Colonic mucosa (tissue), 4 donors: ENCODE measurements at regions not wholly inside any gene's neighbourhood (a gene's known extent, or its start where the extent isn't known, plus 50 kb on each side); places are given as distances from the start of the nearest gene placed in this dataset.

ENCODE experiments used
- DNase-seq: peaks from one replicate; pipeline ENCODE4 v3.0.0-alpha.2; 2020
- H3K27ac ChIP-seq: fragments of 200-600 bp; one replicate; pipeline ENCODE4 v1.8.0; 2021
- H3K27me3 ChIP-seq: fragments of 200-600 bp; one replicate; pipeline ENCODE4 v1.8.0; 2021
- H3K36me3 ChIP-seq: fragments of 200-600 bp; one replicate; pipeline ENCODE4 v1.8.0; 2021
- H3K4me1 ChIP-seq: fragments of 200-600 bp; one replicate; pipeline ENCODE4 v1.8.0; 2021; ENCODE audit warnings: mild to moderate bottlenecking
- H3K4me3 ChIP-seq: fragments of 200-600 bp; one replicate; pipeline ENCODE4 v1.8.0; 2021
- H3K9ac ChIP-seq, 2 donors: one replicate each; pipeline ENCODE4 v1.7.0; 2013; ENCODE audit warnings: control low read depth in 2 of 2, low read depth in 2 of 2, low read length in 2 of 2
- H3K9me3 ChIP-seq: fragments of 200-600 bp; one replicate; pipeline ENCODE4 v1.8.0; 2021
- intact Hi-C: fragments of 100-400 bp; cut with DNase I; formaldehyde crosslinking; loops from one replicate; pipeline ENCODE4 v1.14.1; 2022
- TF ChIP-seq, protein P1 (sequence below): fragments of 200-600 bp; IDR thresholded peaks from one replicate; pipeline ENCODE4 v1.8.0; 2022; ENCODE audit warnings: antibody characterized with exemption, mild to moderate bottlenecking
- donor health status: healthy.
- donor health status: DM: no; HTN: no; CAD: no.
- donor health status: DM: no; HTN: no; CAD: no.

DNA sequence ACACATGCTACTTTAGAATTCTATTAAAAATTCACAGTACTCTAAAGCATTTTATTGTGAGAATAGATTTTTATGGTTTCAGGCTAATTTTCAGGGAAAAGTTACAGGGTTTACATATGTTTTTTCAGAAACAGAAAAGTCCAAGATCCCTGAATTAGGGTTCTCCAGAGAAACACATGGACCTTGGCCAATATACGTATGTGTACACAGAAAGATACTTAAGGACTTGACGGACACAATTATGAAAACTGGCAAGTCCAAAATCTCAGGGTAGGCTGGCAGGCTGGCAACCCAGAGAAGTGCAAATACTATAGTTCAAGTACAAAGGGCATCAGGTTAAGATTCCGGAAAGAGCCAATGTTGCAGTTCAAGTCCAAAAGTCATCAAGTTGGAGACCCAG lies 1897.8 kb upstream of the PCDH10 start:
- Histone ChIP-seq H3K4me3 (no peak overlapping the region), H3K27me3 (no peaks in the 10 kb centered on the region), H3K4me1 (no peaks in the 10 kb centered on the region), H3K9me3 (no peaks in the 10 kb centered on the region), H3K9ac (no peak overlapping the region), H3K36me3 (no peaks in the 10 kb centered on the region), H3K27ac (no peak overlapping the region)
- TF ChIP-seq, protein P1, sequence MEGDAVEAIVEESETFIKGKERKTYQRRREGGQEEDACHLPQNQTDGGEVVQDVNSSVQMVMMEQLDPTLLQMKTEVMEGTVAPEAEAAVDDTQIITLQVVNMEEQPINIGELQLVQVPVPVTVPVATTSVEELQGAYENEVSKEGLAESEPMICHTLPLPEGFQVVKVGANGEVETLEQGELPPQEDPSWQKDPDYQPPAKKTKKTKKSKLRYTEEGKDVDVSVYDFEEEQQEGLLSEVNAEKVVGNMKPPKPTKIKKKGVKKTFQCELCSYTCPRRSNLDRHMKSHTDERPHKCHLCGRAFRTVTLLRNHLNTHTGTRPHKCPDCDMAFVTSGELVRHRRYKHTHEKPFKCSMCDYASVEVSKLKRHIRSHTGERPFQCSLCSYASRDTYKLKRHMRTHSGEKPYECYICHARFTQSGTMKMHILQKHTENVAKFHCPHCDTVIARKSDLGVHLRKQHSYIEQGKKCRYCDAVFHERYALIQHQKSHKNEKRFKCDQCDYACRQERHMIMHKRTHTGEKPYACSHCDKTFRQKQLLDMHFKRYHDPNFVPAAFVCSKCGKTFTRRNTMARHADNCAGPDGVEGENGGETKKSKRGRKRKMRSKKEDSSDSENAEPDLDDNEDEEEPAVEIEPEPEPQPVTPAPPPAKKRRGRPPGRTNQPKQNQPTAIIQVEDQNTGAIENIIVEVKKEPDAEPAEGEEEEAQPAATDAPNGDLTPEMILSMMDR, result no peak
- intact Hi-C loops, result no loop called here
- no peak for DNase-seq

DNA sequence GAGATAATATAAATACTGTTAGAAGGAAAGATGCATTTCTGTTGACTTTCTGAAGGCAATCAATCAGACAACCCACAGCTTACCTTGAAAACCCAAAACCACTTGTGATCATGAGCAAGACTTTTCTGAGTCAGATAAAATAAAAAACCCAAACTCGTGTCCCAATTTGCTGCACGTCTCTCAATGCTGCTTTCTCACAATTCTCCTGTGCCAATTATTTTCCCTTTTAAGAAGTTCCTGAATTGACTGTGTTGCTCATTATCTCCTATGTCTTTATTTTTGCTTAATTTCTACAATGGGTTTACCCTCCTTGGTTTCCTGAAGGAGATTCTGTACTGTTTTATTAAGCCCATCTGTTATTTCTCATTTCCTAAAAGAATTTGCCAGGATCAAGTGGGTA lies 1891.9 kb upstream of the PCDH10 start:
- no peaks in the 10 kb centered on the region for H3K9me3 ChIP-seq
- H3K27ac ChIP-seq, result no peak overlapping the region
- intact Hi-C loops, result no loop called here
- H3K9ac ChIP-seq, result no peak overlapping the region
- no peak for DNase-seq
- TF ChIP-seq, protein P1, result no peak
- no peaks in the 10 kb centered on the region for H3K4me1 ChIP-seq
- H3K36me3 ChIP-seq, result no peaks in the 10 kb centered on the region
- no peak overlapping the region for H3K4me3 ChIP-seq
- no peaks in the 10 kb centered on the region for H3K27me3 ChIP-seq

DNA sequence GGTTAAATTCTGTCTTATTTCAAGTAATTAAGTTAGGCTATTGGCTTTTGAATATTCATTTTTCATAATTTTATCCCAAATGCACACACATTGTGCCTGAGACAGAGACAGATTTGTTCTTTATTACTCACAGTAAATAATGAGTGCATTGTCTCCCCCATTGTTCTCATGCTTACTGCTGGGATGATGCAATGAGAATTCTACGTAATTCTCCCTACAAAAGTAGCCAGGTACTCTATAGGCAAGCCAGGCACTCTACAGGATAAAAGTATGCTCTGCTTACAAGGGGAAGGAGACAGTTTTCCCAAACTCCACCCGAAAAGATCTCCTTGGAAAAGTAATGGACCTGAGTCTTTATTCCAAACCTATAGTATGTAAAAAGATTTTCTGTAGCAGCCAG lies 1890.7 kb upstream of the PCDH10 start:
- no peak overlapping the region for H3K27ac ChIP-seq
- H3K36me3 ChIP-seq, result no peaks in the 10 kb centered on the region
- H3K27me3 ChIP-seq, result no peaks in the 10 kb centered on the region
- no peaks in the 10 kb centered on the region for H3K4me1 ChIP-seq
- TF ChIP-seq, protein P1, result no peak
- H3K9me3 ChIP-seq, result no peaks in the 10 kb centered on the region
- no peak overlapping the region for H3K4me3 ChIP-seq
- intact Hi-C loops, result no loop called here
- DNase-seq, result no peak
- H3K9ac ChIP-seq, result no peak overlapping the region

DNA sequence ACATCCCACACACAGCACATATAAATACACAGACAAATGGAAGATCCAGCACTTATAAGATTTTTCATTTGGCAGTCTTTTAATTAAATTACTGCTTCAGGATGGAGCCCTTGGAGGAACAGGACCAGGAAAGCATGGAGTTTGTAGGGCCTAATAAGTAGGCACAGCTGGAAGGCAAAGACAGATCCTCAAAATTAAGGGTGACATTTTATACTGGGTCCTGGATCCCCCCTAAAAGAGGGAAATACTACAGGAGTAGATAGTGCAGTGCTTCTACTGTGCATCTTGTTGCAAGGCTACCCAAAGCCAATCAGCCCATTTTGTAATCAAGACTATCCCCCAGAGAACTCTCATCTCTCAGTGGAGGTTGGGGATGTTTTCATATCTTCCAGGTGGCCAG lies 1860.7 kb upstream of the PCDH10 start:
- Histone ChIP-seq H3K4me3 (no peak overlapping the region), H3K36me3 (no peaks in the 10 kb centered on the region), H3K27ac (no peak overlapping the region), H3K9me3 (no peaks in the 10 kb centered on the region), H3K9ac (no peak overlapping the region), H3K27me3 (no peaks in the 10 kb centered on the region), H3K4me1 (no peaks in the 10 kb centered on the region)
- TF ChIP-seq, protein P1, result no peak
- no peak for DNase-seq
- intact Hi-C loops, result no loop called here

DNA sequence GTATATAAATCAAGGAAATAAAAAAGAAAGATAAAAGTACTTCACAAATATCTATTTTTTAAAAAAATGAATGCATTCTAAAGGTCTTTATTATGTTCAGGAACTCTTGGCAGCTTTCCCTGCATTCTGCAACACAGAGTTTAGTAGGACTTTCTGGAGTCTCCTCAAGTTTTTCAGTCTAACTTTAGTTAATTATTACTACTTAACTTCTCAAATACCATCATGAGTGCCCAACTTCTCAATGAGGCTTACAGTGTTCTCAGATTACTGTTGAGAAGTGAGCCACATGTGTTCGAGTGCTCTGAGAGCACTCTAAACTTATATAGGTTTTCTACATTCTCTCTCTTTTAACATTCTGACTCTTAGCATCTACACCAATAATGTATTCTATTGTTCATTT lies 1852.9 kb upstream of the PCDH10 start:
- no peak overlapping the region for H3K4me3 ChIP-seq
- intact Hi-C loops, result no loop called here
- H3K27ac ChIP-seq, result no peak overlapping the region
- H3K27me3 ChIP-seq, result no peaks in the 10 kb centered on the region
- H3K4me1 ChIP-seq, result no peaks in the 10 kb centered on the region
- H3K36me3 ChIP-seq, result no peaks in the 10 kb centered on the region
- no peak overlapping the region for H3K9ac ChIP-seq
- H3K9me3 ChIP-seq, result no peaks in the 10 kb centered on the region
- TF ChIP-seq, protein P1, result no peak
- DNase-seq, result no peak

DNA sequence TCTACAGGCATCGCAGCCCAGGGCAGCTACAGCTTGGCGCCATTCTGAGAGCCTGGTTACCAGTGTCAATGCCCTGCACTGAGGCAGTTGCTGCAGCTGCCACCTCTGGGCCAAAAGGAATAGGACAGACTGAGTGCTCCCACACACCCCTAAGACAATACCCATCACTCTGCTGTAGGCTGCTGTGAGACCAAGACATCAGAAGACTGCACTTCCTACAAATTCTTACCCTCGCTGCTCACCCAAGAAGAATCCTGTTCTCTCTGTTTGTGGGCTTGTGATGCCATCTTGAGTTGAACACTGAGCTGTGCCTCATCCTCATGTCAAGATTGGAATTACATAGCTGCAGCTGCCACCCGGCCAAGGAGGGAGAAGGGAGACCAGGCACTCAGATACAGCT lies 1847.0 kb upstream of the PCDH10 start:
- H3K9ac ChIP-seq, result no peak overlapping the region
- DNase-seq, result no peak
- no peaks in the 10 kb centered on the region for H3K27me3 ChIP-seq
- no peak overlapping the region for H3K4me3 ChIP-seq
- TF ChIP-seq, protein P1, result no peak
- H3K4me1 ChIP-seq, result no peaks in the 10 kb centered on the region
- H3K9me3 ChIP-seq, result no peaks in the 10 kb centered on the region
- no peaks in the 10 kb centered on the region for H3K36me3 ChIP-seq
- intact Hi-C loops, result no loop called here
- no peak overlapping the region for H3K27ac ChIP-seq
